ENCODE measurements at regions not wholly inside any gene's neighbourhood (a gene's known extent, or its start where the extent isn't known, plus 50 kb on each side); places are given as distances from the start of the nearest gene placed in this dataset.

DNA sequence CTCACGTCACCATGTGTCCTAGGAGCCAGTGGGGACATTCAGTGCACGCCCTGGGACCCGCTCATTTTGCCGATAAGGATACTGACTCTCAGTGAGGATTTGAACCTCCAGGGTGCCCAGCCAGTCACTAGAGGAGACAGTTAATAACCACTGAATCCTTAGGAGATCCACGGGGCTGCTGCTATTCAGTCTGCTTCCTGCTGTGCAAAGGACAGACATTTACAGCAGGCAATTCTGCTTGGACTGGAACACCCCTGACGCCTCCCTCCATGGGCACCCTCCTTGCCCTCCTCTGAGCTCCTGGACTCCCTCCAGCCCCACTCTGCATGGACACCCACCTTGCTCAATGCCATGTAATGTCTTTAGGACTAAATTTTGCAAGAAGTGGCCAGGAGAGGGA lies 265.5 kb downstream of the EIPR1 start:
- TF ChIP-seq SRF (IDR thresholded peaks at IDR 0.05; ENCODE audit: low read depth) (no peak), ATF3 (IDR thresholded peaks at IDR 0.05) (no peak), EGR1 (IDR thresholded peaks at IDR 0.05; ENCODE audit: low read depth) (no peak), ZBTB33 (IDR thresholded peaks at IDR 0.05; ENCODE audit: extremely low read depth, insufficient replicate concordance, low read length) (no peak), YY1 (IDR thresholded peaks at IDR 0.05; ENCODE audit: extremely low read depth, insufficient replicate concordance, low read depth, low read length) (no peak), JUND (IDR thresholded peaks at IDR 0.05) (no peak), EZH2phosphoT487 (IDR thresholded peaks at IDR 0.05; ENCODE audit: borderline replicate concordance) (no peak), ZNF274 (IDR thresholded peaks at IDR 0.05; ENCODE audit: low read depth, low read length) (no peak), POLR2A (IDR thresholded peaks at IDR 0.05; ENCODE audit: borderline replicate concordance, extremely low read depth, insufficient read depth, insufficient read length) (no peak), TCF7L2 (IDR thresholded peaks at IDR 0.05; ENCODE audit: borderline replicate concordance, extremely low read depth, insufficient read depth, insufficient read length) (no peak), ELF1 (IDR thresholded peaks at IDR 0.05; ENCODE audit: borderline replicate concordance, low read depth) (no peak), ZFX (IDR thresholded peaks at IDR 0.05) (no peak), EZH2 (IDR thresholded peaks at IDR 0.05) (no peak), FOSL1 (IDR thresholded peaks at IDR 0.05; ENCODE audit: low read depth) (no peak), RAD21 (IDR thresholded peaks at IDR 0.05; ENCODE audit: low read depth) (no peak)
- TF ChIP-seq, protein P1, sequence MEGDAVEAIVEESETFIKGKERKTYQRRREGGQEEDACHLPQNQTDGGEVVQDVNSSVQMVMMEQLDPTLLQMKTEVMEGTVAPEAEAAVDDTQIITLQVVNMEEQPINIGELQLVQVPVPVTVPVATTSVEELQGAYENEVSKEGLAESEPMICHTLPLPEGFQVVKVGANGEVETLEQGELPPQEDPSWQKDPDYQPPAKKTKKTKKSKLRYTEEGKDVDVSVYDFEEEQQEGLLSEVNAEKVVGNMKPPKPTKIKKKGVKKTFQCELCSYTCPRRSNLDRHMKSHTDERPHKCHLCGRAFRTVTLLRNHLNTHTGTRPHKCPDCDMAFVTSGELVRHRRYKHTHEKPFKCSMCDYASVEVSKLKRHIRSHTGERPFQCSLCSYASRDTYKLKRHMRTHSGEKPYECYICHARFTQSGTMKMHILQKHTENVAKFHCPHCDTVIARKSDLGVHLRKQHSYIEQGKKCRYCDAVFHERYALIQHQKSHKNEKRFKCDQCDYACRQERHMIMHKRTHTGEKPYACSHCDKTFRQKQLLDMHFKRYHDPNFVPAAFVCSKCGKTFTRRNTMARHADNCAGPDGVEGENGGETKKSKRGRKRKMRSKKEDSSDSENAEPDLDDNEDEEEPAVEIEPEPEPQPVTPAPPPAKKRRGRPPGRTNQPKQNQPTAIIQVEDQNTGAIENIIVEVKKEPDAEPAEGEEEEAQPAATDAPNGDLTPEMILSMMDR (IDR thresholded peaks at IDR 0.05 in 2 of 3, conservative IDR thresholded peaks at IDR 0.05 in 1 of 3; ENCODE audit: borderline replicate concordance in 1 of 3, insufficient read depth in 1 of 3, low read depth in 2 of 3, low read length in 2 of 3) = no peak
- TF ChIP-seq, protein P2, sequence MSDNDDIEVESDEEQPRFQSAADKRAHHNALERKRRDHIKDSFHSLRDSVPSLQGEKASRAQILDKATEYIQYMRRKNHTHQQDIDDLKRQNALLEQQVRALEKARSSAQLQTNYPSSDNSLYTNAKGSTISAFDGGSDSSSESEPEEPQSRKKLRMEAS (IDR thresholded peaks at IDR 0.05) = no peak
- TF ChIP-seq, protein P3, sequence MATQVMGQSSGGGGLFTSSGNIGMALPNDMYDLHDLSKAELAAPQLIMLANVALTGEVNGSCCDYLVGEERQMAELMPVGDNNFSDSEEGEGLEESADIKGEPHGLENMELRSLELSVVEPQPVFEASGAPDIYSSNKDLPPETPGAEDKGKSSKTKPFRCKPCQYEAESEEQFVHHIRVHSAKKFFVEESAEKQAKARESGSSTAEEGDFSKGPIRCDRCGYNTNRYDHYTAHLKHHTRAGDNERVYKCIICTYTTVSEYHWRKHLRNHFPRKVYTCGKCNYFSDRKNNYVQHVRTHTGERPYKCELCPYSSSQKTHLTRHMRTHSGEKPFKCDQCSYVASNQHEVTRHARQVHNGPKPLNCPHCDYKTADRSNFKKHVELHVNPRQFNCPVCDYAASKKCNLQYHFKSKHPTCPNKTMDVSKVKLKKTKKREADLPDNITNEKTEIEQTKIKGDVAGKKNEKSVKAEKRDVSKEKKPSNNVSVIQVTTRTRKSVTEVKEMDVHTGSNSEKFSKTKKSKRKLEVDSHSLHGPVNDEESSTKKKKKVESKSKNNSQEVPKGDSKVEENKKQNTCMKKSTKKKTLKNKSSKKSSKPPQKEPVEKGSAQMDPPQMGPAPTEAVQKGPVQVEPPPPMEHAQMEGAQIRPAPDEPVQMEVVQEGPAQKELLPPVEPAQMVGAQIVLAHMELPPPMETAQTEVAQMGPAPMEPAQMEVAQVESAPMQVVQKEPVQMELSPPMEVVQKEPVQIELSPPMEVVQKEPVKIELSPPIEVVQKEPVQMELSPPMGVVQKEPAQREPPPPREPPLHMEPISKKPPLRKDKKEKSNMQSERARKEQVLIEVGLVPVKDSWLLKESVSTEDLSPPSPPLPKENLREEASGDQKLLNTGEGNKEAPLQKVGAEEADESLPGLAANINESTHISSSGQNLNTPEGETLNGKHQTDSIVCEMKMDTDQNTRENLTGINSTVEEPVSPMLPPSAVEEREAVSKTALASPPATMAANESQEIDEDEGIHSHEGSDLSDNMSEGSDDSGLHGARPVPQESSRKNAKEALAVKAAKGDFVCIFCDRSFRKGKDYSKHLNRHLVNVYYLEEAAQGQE (IDR thresholded peaks at IDR 0.05; ENCODE audit: low read depth) = no peak
- ChIA-PET POLR2A (no interaction called here), CTCF (no interaction called here), RAD21 (ENCODE audit: low non-redundant PET in 1 of 2, low total read pairs in 2 of 2, uncharacterized antibody in 2 of 2, unreplicated experiment in 2 of 2) (no interaction called here)
- no TSS peak for BruUV-seq (replicated peaks)
- Histone ChIP-seq H3K4me3 (replicated peaks in 1 of 2; ENCODE audit: low read depth in 1 of 2, low read length in 2 of 2) (no peak overlapping the region), H3K9me2 (ENCODE audit: insufficient read depth) (no peaks in the 10 kb centered on the region), H3K9me3 (ENCODE audit: control insufficient read depth in 1 of 2, insufficient read depth in 1 of 2, low read depth in 1 of 2, low read length in 2 of 2) (peaks cover 0 to 6% of the 10 kb centered on the region in 2 experiments; a peak in 1 of 4 replicates), H3K4me1 (ENCODE audit: control insufficient read depth in 1 of 2, insufficient read depth in 2 of 2, low read length in 2 of 2) (no peaks in the 10 kb centered on the region), H3K79me2 (ENCODE audit: insufficient read depth, low read length) (no peaks in the 10 kb centered on the region), H3K27me3 (ENCODE audit: insufficient read depth, low read length) (no peaks in the 10 kb centered on the region), H3K9ac (ENCODE audit: low read length) (no peak overlapping the region), H3K4me2 (ENCODE audit: low read length) (no peak overlapping the region), H3K27ac (ENCODE audit: low read depth, low read length) (no peak overlapping the region), H2AFZ (ENCODE audit: low read depth, low read length, poor library complexity, severe bottlenecking) (no peak overlapping the region), H4K20me1 (ENCODE audit: insufficient read depth) (no peaks in the 10 kb centered on the region), H3K36me3 (ENCODE audit: control insufficient read depth in 1 of 2, insufficient read depth in 2 of 2, low read length in 2 of 2) (no peaks in the 10 kb centered on the region)
- intact Hi-C loops (cut with micrococcal nuclease) = no loop called here
- DNase-seq (ENCODE audit: low read depth, low spot score) (no peak), ATAC-seq (no peak)

All from HCT116 (cell line).